Hematopoietic multipotent progenitor cell treated with erythropoietin and hydrocortisone succinate and interleukin-3 and kit ligand, for 4 days (in vitro differentiated cells): ENCODE measurements at regions not wholly inside any gene's neighbourhood (a gene's known extent, or its start where the extent isn't known, plus 50 kb on each side); places are given as distances from the start of the nearest gene placed in this dataset.
"Not testable (repeated sequence)": the region's sequence is repeated elsewhere in the genome, so short reads cannot be mapped to it uniquely, and the experiment has no call there.

Source experiments
- DNase-seq: peaks from one replicate; pipeline ENCODE4 v3.0.0-alpha.2; 2015

DNA sequence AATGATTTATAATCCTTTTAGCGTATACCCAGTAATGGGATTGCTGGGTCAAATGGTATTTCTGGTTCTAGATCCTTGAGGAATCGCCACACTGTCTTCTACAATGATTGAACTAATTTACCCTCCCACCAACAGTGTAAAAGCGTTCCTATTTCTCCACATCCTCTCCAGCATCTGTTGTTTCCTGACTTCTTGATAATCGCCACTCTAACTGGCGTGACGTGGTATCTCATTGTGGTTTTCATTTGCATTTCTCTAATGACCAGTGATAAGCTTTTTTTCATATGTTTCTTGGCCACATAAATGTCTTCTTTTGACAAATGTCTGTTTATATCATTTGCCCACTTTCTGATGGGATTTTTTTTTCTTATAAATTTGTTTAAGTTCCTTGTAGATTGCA, 264.8 kb upstream of the STXBP5 start:
- peak; percentile 93 for DNase-seq

DNA sequence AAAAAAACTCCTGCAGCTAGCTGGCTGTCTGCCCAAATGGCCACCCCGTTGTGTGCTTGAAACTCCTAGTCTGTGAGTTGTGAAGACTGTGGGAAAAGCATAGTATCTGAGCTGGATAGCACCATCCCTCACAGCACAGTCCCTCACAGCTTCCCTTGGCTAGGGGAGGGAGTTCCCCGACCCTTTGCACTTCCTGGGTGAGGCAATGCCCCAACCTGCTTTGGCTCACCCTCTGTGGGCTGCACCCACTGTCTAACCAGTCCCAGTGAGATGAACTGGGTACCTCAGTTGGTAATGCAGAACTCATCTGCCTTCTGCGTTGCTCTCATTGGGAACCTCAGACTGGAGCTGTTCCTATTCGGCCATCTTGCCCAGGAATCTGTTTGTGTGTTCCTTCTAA, 260.6 kb upstream of the STXBP5 start:
- no peak for DNase-seq

DNA sequence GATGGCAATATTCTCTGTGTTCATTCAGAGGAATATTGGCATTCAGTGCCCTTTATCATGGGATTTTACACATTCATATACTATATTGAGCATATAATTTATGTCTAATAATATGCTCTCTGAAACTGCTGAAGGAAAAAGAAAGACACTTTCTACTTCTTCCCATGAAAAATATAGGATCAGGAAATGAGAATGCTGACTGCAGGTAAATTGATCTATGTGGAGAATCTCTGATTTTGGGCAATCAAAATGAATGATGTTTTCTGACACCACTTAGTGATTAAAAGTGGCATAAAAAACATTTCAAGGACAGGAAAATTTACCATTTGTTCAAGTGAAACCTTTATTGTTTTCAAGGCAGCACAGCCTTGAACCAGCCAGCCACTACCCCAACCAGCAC, 260.1 kb upstream of the STXBP5 start:
- no peak for DNase-seq

DNA sequence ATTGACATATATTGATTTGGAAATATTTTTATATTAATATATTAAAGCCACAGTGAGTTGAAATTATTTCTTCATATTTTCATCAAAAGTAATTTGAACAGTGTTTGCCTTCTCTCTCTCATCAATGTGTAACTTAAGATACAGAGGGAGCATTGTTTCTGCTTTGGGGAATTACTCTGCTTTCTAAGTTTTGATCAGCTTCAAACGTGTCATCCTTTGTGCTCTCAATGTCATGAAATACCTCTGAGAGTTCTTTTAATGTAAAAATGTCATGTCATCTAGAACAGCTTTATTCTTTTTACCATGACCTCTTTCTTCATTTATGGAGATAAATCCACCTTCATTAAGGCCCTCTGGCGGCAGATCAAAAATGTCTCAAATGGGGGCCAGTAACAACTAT, 259.4 kb upstream of the STXBP5 start:
- DNase-seq: no peak

DNA sequence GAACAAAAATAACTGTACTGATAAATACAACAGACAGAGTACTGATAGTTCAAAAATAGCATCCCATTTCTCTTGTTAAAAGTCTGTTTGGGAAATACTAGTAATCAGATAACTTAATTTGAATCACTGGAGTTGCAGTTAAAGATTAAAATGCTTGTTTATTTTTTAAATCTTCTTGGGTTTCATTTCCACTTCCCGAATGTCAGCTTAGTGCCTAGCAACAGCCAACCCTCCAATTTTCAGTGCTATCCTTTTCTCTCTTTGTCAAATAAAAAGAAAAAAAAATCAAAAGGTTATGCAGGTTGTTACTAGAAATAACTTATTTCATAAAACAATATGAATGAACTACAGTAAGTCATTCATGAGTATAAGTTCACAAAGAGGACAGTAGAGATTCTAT, 257.7 kb upstream of the STXBP5 start:
- no peak for DNase-seq

DNA sequence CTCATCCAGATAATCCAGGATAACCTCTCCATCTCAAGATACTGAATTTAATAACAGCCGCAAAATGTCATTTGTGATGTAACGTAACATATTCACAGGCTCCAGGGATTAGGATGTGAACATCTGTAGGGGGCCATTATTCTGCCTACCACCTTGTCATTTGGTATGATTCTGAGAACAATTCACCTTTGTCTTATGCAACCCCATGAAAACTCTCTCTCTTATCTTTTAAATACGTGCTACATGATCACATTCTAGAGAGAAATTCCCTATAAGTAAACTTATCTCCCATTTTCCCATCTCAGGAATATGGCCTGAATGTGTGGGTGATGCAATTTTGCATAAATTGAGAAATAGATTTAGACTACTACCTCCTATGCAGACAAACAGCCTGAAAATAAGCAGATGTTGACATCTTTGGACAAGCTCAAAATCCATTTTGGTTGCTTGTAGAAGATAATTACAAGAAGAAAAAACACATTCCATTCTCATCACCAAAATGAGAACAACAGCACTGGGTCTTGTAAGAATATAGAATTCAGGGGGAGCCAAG, 255.4 kb upstream of the STXBP5 start:
- no peak for DNase-seq

DNA sequence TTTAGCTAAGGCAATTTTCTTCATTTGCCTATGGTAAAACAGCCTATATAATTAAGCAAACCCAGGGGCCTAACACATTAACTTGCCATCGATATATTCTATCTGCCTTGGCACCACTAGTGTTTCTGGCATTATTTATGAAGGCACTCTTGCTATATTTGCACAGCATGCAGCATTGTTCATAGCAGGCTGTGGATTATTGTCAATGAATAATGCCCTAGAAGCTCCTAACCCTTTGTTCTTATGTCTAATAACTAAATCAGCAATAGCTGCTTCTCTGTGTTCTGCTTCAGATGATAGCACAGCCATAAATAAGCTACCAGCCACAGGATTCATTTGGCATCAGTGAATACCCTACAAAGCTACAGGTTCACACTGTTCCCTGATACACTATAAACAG, 254.8 kb upstream of the STXBP5 start:
- DNase-seq: no peak

DNA sequence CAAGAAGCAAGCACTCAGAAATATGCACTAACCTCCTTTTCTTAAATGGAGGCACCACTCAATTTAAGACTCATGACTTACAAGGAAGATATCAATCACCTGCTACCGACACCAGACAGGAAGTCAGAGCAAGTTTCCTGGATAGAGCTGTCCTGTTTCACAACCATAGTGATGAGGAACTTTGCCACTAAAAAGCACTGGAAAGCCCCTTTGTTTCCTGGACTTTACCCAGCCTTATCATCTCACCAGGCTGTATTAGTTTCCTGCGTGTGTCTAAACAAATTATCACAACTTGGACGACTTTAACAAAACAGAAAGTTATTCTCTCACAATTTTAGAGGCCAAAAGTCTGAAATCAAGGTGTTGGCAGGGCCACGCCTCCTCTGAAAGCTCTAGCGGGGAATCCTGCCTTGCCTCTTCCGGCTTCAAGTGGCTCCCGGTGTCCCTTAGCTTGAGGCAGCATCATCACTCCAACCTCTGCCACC, 253.8 kb upstream of the STXBP5 start:
- DNase-seq: peak; percentile 75

DNA sequence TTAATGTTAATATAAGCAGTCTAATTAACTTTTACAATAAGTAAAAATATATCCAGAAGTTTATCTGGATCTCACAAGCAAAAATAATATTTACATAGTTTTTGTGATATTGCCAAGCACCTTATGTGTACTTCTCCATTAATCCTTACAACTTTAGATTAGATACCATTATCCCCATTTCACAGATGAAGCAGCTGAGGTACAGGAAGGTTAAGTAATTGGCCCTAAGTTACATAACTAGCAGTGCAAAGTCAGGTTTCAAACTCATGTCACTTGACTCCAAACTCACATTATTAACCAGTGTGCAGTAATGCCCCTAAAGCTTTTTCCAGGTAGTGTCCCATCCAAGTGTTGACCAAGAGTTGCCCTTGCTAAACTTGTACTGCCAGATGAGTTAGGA, 248.6 kb upstream of the STXBP5 start:
- no peak for DNase-seq

DNA sequence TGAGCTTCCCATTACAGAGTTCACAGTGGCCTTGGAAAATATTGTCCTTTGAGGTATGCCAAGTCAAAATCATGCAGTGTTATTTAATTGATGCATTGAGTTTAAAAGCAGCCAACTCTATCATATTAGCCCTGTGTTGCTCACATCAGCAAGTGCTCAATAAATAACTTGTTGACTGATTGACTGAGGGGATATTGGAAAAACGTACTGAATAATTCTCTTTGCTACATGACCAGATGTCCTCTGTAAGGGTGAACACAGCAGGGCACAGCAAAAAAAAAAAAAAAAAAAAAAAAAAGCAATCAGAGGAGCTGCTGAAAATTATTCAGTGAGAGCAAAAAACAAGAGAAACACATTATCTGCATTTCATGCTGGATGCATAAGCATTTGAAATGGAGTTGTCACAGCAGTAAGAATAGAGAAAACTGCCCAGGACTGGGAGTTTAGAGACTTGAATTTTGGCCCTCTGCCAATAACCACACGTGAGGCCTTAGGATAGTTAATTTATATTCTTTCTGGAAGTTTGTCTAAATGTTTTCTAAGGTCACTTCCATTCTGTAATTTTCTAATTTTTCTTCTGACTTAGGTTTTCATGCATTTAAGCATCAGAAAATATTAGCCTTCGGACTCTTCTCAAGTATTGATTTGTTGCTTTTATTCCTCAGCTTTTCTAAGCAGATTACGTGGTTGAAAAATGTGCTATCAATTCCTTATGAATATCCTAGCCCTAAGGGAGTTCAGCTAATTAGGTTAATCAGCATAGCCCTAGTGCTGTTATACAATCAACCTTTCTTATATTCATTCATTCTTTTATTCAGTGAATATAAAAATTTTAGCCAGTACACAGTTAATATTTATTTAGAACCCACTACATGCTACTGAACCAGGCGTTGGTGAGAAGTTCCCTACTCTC, 246.8 kb upstream of the STXBP5 start:
- DNase-seq: peak; percentile 45

DNA sequence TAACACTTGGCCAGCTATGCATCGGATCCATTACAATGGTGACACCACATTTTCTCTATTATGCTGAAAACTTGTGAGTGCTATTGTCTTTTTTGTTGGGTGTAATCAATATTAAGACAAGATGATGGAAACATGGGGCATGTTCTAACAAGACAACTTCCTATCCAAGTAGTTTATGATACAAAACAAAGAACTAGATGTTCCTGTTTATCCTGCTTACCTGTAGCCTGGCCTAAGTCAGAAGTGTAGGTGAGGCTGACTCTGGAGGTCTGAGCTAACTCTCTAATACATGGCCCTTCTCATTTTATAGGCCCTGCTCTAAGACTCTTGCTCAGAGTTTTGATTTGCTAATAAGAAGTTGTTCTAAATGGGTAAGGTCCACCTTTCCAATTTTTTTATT, 242.4 kb upstream of the STXBP5 start:
- no peak for DNase-seq

DNA sequence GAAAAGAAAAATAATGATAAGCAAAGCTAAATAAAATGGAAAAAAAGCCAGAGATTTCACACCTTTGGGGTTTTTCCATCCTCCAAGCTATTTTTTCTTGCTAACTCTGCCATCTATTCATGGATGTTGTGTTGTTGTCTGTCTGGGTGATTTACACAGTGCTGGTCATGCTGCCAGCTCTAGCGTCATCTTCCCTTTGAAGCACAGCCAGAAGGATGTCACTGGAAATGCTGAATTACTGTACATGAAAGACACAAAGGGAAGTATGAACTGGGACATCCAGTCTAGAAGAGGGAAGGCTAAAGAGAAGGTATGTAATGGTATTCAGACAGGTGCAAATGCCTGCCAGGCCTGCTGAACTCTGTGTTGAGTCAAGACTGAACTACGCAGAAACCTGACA, 241.9 kb upstream of the STXBP5 start:
- no peak for DNase-seq

DNA sequence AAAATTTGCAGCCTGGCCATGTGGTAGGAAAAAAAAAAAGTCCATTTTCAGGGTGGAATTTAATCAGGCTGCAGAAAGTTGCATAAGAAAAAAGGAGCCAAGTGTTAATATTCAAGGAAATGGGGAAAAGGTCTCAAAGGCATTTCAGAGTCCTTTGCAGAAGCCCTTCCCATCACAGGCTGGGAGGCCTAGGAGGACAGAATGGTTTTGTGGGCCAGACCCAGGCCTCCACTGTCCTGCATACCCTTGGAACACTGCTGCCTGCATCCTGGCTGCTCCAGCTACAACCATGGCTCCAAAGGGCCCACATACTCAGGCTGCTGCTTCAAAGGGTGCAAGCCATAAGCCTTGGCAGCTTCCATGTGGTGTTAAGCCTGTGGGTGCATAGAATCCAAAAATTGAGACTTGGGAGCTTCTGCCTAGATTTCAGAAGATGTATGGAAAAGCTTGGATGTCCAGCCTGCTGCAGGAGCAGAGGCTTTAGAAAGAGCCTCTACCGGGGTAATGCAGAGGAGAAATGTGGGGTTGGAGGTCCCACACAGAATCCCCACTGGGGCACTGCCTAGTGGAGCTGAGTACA, 239.0 kb upstream of the STXBP5 start:
- no peak for DNase-seq

DNA sequence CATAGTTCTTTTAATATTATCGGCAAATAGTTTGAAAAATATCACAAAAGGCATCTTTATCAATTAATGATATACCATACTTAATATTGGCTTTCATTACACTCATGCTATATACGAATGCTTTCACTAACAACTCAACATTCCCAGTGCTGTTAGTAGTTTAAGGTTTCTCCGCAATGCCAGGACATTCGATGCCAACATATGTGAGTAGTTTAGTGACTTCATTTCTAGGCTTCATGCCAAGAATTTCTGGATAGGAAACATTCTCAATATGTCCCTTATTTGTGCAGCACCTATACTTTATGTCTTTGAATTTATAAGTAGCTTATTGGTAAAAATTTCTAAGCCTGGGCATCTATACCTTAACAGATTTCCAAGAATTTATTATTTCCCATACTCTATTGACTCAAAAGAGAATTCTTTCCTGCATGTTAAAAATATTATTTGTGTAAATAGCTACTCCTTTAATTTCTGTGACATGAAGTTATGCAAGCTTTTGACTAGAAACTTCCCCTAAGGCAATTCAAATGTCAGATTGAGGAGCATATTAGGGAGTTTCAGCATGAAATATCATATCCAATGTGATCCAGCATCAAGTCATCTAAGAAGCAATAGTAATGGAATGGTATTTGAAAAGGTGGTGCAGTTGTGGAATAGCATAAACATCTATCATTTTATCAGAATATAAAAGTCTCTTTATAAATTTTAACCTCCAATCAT, 236.0 kb upstream of the STXBP5 start:
- peak; percentile 39 for DNase-seq

DNA sequence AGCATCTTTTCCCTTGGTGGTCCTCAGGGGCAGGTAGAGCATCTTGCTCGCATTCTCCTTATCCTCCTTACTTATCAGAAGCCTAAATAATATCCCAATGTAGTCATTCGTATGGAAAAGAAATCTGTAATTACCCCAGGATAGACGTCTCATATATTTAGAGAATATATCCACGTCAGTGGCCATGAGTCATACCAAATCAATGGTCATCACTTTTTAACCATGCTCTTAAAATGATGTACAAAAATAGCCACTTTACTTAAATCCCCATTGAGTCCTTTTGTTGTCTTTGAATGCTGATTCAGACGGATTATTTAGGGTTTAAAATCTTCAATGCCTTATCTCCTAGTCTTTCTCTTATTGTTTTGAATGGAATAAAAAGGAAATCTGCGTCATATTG, 231.7 kb upstream of the STXBP5 start:
- DNase-seq: no peak

DNA sequence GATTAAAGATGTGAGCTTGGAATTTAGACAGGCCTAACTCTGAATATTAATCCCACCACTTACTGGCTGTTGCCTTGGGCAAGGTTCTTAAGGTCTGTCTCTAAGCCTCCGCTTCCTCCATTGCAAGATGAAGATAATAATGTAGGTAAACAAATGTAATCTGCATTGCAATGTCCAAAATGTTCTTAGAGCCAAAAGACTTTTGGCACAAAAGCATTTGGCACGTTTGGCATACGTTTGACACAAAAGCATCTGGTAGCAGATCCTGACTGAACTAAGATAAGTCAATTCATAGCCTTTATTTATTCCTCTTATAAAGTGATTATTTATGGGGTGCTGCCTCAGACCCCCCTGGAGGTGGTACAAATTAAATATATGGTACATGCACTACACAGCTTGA, 229.9 kb upstream of the STXBP5 start:
- no peak for DNase-seq

DNA sequence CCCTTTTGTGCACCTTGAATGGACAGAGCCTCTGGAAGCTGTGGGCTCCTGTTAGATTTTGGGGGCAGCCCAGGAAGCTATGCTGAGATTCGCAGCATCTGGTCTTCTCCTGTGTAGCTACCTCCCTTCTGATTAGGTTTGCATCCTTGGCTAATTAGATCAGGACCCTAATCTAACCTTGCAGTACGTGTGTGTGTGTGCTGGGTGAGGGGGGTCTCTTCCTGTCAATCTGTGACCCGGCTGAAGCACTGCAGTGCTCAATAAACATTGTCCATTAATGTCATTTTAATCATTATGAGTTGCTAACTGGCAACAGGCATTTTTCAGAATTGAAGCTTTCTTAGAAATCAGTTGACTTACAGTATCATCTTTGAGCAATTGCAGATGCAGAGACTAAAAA, 229.1 kb upstream of the STXBP5 start:
- DNase-seq: no peak

DNA sequence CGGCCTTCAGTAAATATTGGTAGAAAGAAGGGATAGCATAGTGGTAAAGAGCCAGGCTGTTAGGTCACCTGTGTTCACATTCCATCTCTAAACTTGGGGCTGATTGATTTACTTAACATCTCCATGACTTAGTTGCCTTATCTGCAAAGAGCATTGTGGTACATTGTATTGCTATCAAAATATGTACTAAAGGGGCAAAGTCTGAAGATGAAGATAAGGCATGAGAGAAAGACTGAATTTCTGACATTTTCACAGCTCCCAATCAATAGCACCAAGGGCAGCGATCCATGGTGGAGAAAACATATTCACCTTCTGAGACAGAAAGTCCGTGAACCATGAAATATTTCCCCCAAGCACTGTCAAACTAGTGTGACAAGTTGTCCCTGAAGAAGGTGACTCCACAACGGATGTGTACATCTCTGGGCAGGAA, 223.3 kb upstream of the STXBP5 start:
- no peak for DNase-seq

DNA sequence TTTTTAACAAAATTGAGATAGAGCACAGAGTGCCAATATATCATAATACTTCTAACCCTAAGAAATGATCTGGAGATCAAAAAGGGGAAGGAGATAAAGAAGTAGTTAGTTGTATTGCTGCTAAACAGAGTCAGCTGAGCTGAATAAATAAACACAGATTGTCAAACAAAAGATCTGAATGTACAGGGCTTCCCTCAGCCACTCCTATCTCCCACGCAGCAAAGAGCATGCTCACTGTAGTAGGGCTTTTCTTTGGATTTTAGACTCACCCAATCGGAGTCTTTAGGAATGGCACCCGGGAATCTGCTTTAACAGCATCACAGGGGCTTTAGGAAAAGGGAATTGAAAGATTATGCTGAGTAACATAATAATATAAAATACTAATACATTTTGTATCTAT, 222.2 kb upstream of the STXBP5 start:
- DNase-seq: peak; percentile 17

DNA sequence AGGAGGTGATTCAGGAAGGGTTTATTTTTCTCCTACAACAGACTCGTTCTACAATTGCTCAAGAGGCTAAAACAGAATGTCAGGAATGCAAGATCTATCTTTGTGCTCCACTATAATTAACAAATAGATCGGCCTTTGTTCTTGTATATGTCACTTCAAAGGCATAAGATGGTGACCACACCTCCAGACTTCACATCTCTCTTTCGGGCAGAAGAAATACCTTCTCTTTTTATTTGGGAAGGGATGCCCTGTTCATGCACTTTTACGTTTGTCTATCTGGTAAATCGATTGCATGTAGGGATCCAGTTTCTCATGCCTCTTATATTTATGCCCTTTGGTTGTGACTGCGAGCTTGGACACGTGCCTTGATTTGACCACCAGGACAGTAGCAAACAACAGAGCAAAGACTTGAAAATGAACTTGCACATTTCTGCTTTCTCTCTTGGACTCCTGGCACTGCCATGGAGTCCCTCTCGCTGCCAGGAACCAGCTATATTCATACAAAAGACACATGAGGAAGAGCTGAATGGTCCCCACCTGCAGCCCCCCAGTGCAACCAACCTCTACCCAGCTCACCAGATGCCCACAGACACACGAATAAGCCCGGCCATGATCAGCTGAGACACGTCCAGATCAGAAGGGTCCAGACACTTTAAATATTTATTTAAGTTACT, 219.8 kb upstream of the STXBP5 start:
- DNase-seq: no peak

DNA sequence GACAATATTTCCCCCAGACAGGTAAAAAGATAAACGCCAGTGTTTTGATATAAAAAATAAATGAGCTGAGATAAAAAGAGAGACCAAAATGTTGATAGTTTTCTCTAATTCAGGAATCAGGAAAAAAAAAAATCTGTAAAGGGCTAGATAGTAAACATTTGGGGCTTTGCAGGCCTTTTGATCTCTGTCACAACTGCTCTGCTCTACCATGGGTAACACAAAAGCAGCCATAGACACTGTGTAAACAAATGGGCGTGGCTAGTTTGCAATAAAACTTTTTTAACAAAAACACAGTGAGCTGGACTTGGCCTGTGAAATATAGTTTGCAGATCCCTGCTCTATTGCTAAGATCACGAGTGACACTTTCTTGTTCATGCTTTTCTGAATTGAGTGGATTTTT, 219.1 kb upstream of the STXBP5 start:
- peak; percentile 17 for DNase-seq

DNA sequence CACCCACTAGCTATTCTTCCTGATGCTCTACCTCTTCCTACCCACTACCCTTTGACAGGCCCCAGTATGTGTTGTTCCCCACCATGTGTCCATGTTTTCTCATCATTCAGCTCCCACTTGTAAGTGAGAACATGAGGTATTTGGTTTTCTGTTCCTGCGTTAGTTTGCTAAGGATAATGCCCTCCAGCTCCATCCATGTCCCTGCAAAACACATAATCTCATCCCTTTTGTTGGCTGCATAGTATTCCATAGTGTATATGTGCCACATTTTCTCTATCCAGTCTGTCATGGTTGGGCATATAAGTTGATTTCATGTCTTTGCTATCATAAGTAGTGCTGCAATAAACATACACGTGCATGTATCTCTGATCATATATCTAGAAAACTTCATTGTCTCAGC, 218.3 kb upstream of the STXBP5 start:
- no peak for DNase-seq

DNA sequence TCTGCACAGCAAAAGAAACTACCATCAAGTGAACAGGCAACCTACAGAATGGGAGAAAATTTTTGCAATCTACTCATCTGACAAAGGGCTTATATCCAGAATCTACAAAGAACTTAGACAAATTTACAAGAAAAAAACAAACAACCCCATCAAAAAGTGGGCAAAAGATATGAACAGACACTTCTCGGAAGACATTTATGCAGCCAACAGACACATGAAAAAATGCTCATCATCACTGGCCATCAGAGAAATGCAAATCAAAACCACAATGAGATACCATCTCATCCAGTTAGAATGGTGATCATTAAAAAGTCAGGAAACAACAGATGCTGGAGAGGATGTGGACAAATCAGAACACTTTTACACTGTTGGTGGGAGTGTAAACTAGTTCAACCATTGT, 216.3 kb upstream of the STXBP5 start:
- DNase-seq: not testable (repeated sequence)
